HCT116 (cell line): ENCODE measurements at regions not wholly inside any gene's neighbourhood (a gene's known extent, or its start where the extent isn't known, plus 50 kb on each side); places are given as distances from the start of the nearest gene placed in this dataset.

ENCODE experiments used
- CEBPB ChIP-seq: IDR thresholded peaks from 2 replicates; pipeline ENCODE4 v1.6.1; 2012; ENCODE audit warnings: low read depth
- EZH2 ChIP-seq: fragments of 200-600 bp; sonication (generic); IDR thresholded peaks from 2 replicates; pipeline ENCODE4 v1.6.1; 2017; ENCODE audit warnings: antibody characterized with exemption, mixed run types
- FOSL1 ChIP-seq: IDR thresholded peaks from 2 replicates; pipeline ENCODE4 v1.6.1; 2012; ENCODE audit warnings: low read depth
- POLR2A ChIP-seq: IDR thresholded peaks from 2 replicates; pipeline ENCODE4 v1.7.0; 2011; ENCODE audit warnings: borderline replicate concordance; ENCODE audit not compliant: insufficient read depth, insufficient read length; ENCODE audit errors: extremely low read depth
- POLR2AphosphoS5 ChIP-seq: IDR thresholded peaks from 2 replicates; pipeline ENCODE4 v1.6.1; 2011; ENCODE audit warnings: mild to moderate bottlenecking, low read depth, low read length, moderate library complexity
- RAD21 ChIP-seq: IDR thresholded peaks from 2 replicates; pipeline ENCODE4 v1.6.1; 2012; ENCODE audit warnings: low read depth, mild to moderate bottlenecking
- SP1 ChIP-seq: IDR thresholded peaks from 2 replicates; pipeline ENCODE4 v1.6.1; 2012; ENCODE audit warnings: low read depth
- YY1 ChIP-seq: IDR thresholded peaks from 2 replicates; pipeline ENCODE4 v1.6.1; 2011; ENCODE audit warnings: low read length, low read depth, moderate library complexity, mild to moderate bottlenecking; ENCODE audit not compliant: insufficient replicate concordance; ENCODE audit errors: extremely low read depth
- TF ChIP-seq, protein P1 (sequence below), 3 experiments: fragments of 200-600 bp in 1 of 3; sonication (generic) in 1 of 3; IDR thresholded peaks in 2 of 3; conservative IDR thresholded peaks in 1 of 3; 2 replicates each; pipeline ENCODE4 v1.5.1; 2012 to 2017; ENCODE audit warnings: low read depth in 2 of 3, low read length in 2 of 3, antibody characterized with exemption in 1 of 3, borderline replicate concordance in 1 of 3, control low read depth in 1 of 3, mild to moderate bottlenecking in 1 of 3, mixed read lengths in 1 of 3, mixed run types in 1 of 3, moderate library complexity in 1 of 3; ENCODE audit not compliant: insufficient read depth in 1 of 3
- TF ChIP-seq, protein P2 (sequence below): IDR thresholded peaks from 2 replicates; pipeline ENCODE4 v1.6.1; 2012; ENCODE audit warnings: low read depth
- TF ChIP-seq, protein P3 (sequence below): IDR thresholded peaks from 2 replicates; pipeline ENCODE4 v1.6.1; 2012
- TF ChIP-seq, protein P4 (sequence below): IDR thresholded peaks from 2 replicates; pipeline ENCODE4 v1.6.1; 2012

DNA sequence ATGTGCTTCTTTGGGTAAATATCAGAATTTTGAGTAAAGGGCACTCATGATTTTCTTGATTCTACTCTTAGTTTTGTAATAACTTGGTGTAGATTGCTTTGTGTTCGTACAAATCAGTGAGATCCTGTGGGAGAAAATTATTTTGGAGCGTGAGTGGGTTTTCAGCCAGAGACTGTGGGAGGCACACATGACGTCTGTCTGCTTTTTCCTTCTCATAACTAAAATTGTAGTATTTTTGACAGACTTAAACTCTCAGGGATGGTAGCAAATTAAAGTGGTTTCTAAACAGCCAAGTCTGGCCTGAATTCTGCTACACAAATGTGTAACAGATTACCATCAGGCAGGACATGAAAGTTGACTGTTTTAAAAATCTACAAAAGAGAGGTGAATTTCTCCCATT, 222.6 kb downstream of the OTOR start:
- TF ChIP-seq, protein P1, sequence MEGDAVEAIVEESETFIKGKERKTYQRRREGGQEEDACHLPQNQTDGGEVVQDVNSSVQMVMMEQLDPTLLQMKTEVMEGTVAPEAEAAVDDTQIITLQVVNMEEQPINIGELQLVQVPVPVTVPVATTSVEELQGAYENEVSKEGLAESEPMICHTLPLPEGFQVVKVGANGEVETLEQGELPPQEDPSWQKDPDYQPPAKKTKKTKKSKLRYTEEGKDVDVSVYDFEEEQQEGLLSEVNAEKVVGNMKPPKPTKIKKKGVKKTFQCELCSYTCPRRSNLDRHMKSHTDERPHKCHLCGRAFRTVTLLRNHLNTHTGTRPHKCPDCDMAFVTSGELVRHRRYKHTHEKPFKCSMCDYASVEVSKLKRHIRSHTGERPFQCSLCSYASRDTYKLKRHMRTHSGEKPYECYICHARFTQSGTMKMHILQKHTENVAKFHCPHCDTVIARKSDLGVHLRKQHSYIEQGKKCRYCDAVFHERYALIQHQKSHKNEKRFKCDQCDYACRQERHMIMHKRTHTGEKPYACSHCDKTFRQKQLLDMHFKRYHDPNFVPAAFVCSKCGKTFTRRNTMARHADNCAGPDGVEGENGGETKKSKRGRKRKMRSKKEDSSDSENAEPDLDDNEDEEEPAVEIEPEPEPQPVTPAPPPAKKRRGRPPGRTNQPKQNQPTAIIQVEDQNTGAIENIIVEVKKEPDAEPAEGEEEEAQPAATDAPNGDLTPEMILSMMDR (IDR thresholded peaks at IDR 0.05 in 2 of 3, conservative IDR thresholded peaks at IDR 0.05 in 1 of 3; ENCODE audit: borderline replicate concordance in 1 of 3, insufficient read depth in 1 of 3, low read depth in 2 of 3, low read length in 2 of 3), result no peak
- TF ChIP-seq POLR2AphosphoS5 (no peak), RAD21 (no peak), SP1 (no peak), YY1 (no peak), POLR2A (no peak), FOSL1 (no peak), CEBPB (no peak), EZH2 (no peak)
- TF ChIP-seq, protein P2, sequence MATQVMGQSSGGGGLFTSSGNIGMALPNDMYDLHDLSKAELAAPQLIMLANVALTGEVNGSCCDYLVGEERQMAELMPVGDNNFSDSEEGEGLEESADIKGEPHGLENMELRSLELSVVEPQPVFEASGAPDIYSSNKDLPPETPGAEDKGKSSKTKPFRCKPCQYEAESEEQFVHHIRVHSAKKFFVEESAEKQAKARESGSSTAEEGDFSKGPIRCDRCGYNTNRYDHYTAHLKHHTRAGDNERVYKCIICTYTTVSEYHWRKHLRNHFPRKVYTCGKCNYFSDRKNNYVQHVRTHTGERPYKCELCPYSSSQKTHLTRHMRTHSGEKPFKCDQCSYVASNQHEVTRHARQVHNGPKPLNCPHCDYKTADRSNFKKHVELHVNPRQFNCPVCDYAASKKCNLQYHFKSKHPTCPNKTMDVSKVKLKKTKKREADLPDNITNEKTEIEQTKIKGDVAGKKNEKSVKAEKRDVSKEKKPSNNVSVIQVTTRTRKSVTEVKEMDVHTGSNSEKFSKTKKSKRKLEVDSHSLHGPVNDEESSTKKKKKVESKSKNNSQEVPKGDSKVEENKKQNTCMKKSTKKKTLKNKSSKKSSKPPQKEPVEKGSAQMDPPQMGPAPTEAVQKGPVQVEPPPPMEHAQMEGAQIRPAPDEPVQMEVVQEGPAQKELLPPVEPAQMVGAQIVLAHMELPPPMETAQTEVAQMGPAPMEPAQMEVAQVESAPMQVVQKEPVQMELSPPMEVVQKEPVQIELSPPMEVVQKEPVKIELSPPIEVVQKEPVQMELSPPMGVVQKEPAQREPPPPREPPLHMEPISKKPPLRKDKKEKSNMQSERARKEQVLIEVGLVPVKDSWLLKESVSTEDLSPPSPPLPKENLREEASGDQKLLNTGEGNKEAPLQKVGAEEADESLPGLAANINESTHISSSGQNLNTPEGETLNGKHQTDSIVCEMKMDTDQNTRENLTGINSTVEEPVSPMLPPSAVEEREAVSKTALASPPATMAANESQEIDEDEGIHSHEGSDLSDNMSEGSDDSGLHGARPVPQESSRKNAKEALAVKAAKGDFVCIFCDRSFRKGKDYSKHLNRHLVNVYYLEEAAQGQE, result no peak
- TF ChIP-seq, protein P3, sequence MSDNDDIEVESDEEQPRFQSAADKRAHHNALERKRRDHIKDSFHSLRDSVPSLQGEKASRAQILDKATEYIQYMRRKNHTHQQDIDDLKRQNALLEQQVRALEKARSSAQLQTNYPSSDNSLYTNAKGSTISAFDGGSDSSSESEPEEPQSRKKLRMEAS, result no peak
- TF ChIP-seq, protein P4, sequence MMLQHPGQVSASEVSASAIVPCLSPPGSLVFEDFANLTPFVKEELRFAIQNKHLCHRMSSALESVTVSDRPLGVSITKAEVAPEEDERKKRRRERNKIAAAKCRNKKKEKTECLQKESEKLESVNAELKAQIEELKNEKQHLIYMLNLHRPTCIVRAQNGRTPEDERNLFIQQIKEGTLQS, result no peak
